ENCODE measurements at regions not wholly inside any gene's neighbourhood (a gene's known extent, or its start where the extent isn't known, plus 50 kb on each side); places are given as distances from the start of the nearest gene placed in this dataset.

- TF ChIP-seq NPAS2 (CRISPR knock-in tag; IDR thresholded peaks at IDR 0.05; ENCODE audit: borderline replicate concordance), result no peak
Measured at GRCh38 chr15:81865850-81866537, 179.8 kb downstream of the MEX3B start (continued).

DNA sequence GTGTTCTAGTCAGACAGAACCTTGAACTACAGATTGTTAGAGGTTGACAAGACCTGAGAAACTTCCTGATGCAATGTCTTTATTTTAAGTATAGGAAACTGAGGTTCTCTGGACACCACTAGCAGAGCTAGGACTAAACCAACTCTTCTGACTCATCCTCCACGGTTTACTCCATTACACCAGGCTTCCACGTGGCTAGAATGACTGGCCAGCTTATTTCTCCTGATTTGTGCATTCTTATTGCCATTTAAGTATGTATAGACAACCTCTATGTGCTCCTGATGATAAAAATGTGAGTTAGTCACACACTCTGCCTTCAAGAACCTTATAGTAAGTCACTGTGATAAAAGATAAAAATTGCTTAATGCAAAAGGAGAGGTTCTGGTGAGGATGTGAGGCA lies 182.7 kb downstream of the MEX3B start:
- TF ChIP-seq NPAS2 (CRISPR knock-in tag; IDR thresholded peaks at IDR 0.05; ENCODE audit: borderline replicate concordance), result no peak
- TF ChIP-seq ZSCAN20 (CRISPR knock-in tag; IDR thresholded peaks at IDR 0.05), result no peak
- TF ChIP-seq FOSB (CRISPR knock-in tag; IDR thresholded peaks at IDR 0.05), result no peak
- TF ChIP-seq, protein P1, sequence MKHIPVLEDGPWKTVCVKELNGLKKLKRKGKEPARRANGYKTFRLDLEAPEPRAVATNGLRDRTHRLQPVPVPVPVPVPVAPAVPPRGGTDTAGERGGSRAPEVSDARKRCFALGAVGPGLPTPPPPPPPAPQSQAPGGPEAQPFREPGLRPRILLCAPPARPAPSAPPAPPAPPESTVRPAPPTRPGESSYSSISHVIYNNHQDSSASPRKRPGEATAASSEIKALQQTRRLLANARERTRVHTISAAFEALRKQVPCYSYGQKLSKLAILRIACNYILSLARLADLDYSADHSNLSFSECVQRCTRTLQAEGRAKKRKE (CRISPR knock-in tag; IDR thresholded peaks at IDR 0.05; ENCODE audit: low read depth), result no peak
- TF ChIP-seq MAX (IDR thresholded peaks at IDR 0.05), result no peak
- TF ChIP-seq RCOR1 (IDR thresholded peaks at IDR 0.05; ENCODE audit: low read depth, low read length), result no peak
- no peak for TF ChIP-seq PHF8 (IDR thresholded peaks at IDR 0.05; ENCODE audit: borderline replicate concordance, low read depth)
- TF ChIP-seq SREBF2 (IDR thresholded peaks at IDR 0.05), result no peak
- no peak for TF ChIP-seq KDM1A (IDR thresholded peaks at IDR 0.05; ENCODE audit: low read depth)
- no peak for TF ChIP-seq EHF (CRISPR knock-in tag; IDR thresholded peaks at IDR 0.05)
- no peak for TF ChIP-seq ELK1 (IDR thresholded peaks at IDR 0.05; ENCODE audit: low read depth, low read length)
- TF ChIP-seq GATA3 (IDR thresholded peaks at IDR 0.05; ENCODE audit: borderline replicate concordance), result no peak
- TF ChIP-seq MYC (IDR thresholded peaks at IDR 0.05; ENCODE audit: borderline replicate concordance, low read length), result no peak
- no peak for TF ChIP-seq ESRRA (IDR thresholded peaks at IDR 0.05; ENCODE audit: borderline replicate concordance, low read length)
- no peak overlapping the region for H3K27ac ChIP-seq
- no peak overlapping the region; the same call in 2 of the 3 replicates for H3K4me2 ChIP-seq
- no peaks in the 10 kb centered on the region for H3K4me1 ChIP-seq
- no peaks in the 10 kb centered on the region for H3K9me3 ChIP-seq
- ChIA-PET CTCF (no interaction called here), POLR2A (no interaction called here)
- FAIRE-seq, result peak; percentile 80
- no peak for DNase-seq (ENCODE audit: low read depth in 1 of 2, low spot score in 1 of 2)
- H3K4me3 ChIP-seq, result no peak overlapping the region
- no peak for ATAC-seq
- WGBS (ENCODE audit: missing lambda C conversion rate), result 3% methylated on average over 2 of the region's 2 CpGs

DNA sequence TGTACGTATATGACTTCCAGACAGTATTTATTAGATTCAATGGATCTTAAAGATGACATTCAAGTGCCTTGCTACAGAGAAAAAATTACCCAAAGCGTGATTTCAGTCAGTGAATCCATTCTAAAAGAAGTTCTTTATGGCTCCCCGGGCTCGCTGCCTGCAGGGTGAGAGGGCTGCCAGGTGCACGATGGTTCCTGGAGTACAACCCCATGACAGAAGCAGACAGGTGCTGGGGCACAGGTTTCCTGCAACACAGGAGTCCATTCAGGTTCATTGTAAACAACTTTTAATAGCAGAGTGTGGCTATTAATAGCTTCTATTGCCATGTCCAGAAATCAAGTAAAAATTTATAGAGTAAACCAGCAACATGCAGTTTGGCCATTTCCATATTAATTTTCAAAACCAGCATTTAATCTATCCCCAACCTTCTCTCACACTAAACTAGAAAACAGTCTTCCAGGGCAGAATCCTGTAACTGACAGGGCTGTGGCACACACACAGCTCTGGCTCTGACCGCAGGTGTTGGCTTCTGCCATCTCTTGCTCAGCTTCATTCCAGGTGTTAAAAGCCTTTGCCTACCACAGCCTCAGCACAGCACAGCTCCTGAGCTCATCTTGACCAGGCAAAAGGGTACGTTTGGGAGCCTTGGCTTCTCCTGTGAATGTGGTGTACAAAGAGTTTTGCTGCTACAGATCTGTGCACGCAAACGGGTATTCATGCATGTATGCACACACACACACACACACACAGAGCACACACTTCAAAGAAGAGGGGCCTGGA lies 185.9 kb downstream of the MEX3B start:
- CTCF ChIA-PET, result interaction anchor here (0.6 kb wide), 1 partner anchor 360 kb away, joined by 3 read pairs; no protein-coding TSS in a partner anchor
- FAIRE-seq (no peak), ATAC-seq (no peak), DNase-seq (ENCODE audit: low read depth in 1 of 2, low spot score in 1 of 2) (no peak)
- H3K9me3 ChIP-seq, result 0 out of 3 replicates have a peak, but pooled peaks cover 3% of the 10 kb centered on the region
- no peaks in the 10 kb centered on the region for H3K4me1 ChIP-seq
- TF ChIP-seq JUNB (IDR thresholded peaks at IDR 0.05), result no peak
- no peak overlapping the region for H3K4me2 ChIP-seq
- 15% methylated on average over 9 of the region's 9 CpGs for WGBS (ENCODE audit: missing lambda C conversion rate)
- H3K27ac ChIP-seq, result no peak overlapping the region
- POLR2A ChIA-PET, result no interaction called here
- no peak overlapping the region for H3K4me3 ChIP-seq

- FAIRE-seq, result no peak
- TF ChIP-seq MAX (IDR thresholded peaks at IDR 0.05), result no peak
- TF ChIP-seq EP300 (IDR thresholded peaks at IDR 0.05), result no peak
- TF ChIP-seq KDM5A (IDR thresholded peaks at IDR 0.05), result no peak
- no peak for TF ChIP-seq RAD21 (conservative IDR thresholded peaks at IDR 0.05 in 1 of 2, IDR thresholded peaks at IDR 0.05 in 1 of 2)
- no peak for TF ChIP-seq POLR2A (IDR thresholded peaks at IDR 0.05; ENCODE audit: low read length)
- TF ChIP-seq HOXB13 (CRISPR knock-in tag; IDR thresholded peaks at IDR 0.05; ENCODE audit: low read depth), result no peak
- no peak for TF ChIP-seq MAZ (IDR thresholded peaks at IDR 0.05; ENCODE audit: borderline replicate concordance, low read depth, low read length)
- TF ChIP-seq RARB (CRISPR knock-in tag; IDR thresholded peaks at IDR 0.05), result no peak
- no peak for TF ChIP-seq HMGXB4 (CRISPR knock-in tag; IDR thresholded peaks at IDR 0.05; ENCODE audit: borderline replicate concordance)
- TF ChIP-seq NPAS2 (CRISPR knock-in tag; IDR thresholded peaks at IDR 0.05; ENCODE audit: borderline replicate concordance), result no peak
- 12% methylated on average over 3 of the region's 3 CpGs for WGBS (ENCODE audit: missing lambda C conversion rate)
- Histone ChIP-seq H3K27ac (no peak overlapping the region), H3K4me2 (no peak overlapping the region), H3K9me3 (0 out of 3 replicates have a peak, but pooled peaks cover 3% of the 10 kb centered on the region), H3K4me3 (no peak overlapping the region), H3K4me1 (no peaks in the 10 kb centered on the region)
- DNase-seq (ENCODE audit: low read depth in 1 of 2, low spot score in 1 of 2), result no peak
- ChIA-PET POLR2A (no interaction called here), CTCF (no interaction called here)
- no peak for ATAC-seq
Measured at GRCh38 chr15:81858586-81858985, 187.2 kb downstream of the MEX3B start.

Data from A549 (cell line).